IMR-90 (cell line): ENCODE measurements at regions not wholly inside any gene's neighbourhood (a gene's known extent, or its start where the extent isn't known, plus 50 kb on each side); places are given as distances from the start of the nearest gene placed in this dataset.

Experiments
- ATAC-seq: fragments of 200-7000 bp; cut with Tn5 transposase; 2 replicates; pipeline ENCODE4 v1.9.1; 2020; ENCODE audit warnings: low read depth, mild to moderate bottlenecking, moderate library complexity
- BruUV-seq: library from RNA; stranded (reverse); fragments of 400-500 nt; replicated peaks from 2 replicates; lab custom pipeline; 2021; lab: Mats Ljungman, UMichigan
- CTCF ChIA-PET: fragments of 300-600 bp; formaldehyde crosslinking; extraction: SDS; loops from one replicate; lab custom pipeline; 2021; ENCODE audit warnings: antibody characterized with exemption; lab: Yijun Ruan, JAX
- POLR2A ChIA-PET: fragments of 300-600 bp; sonication (Branson Sonifier 250); formaldehyde crosslinking; loops from one replicate; lab custom pipeline; 2022; ENCODE audit warnings: antibody characterized with exemption; ENCODE audit not compliant: unreplicated experiment; lab: Charles Lee
- DNase-seq: peaks from one replicate; pipeline ENCODE4 v3.0.0; 2013
- H2AFZ ChIP-seq: replicated peaks from 2 replicates; pipeline ENCODE3; 2013; ENCODE audit warnings: low read length, mild to moderate bottlenecking; ENCODE audit not compliant: poor library complexity
- H2AK5ac ChIP-seq: 2 replicates; pipeline ENCODE4 v1.6.1; 2013; ENCODE audit warnings: low read depth, low read length, inconsistent platforms
- H2AK9ac ChIP-seq: replicated peaks from 2 replicates; pipeline ENCODE3; 2013; ENCODE audit warnings: mild to moderate bottlenecking, low read depth, low read length, moderate library complexity; ENCODE audit not compliant: poor library complexity
- H2BK120ac ChIP-seq: 2 replicates; pipeline ENCODE4 v1.6.1; 2013; ENCODE audit warnings: low read depth, low read length, inconsistent platforms
- H2BK15ac ChIP-seq: 3 replicates; pipeline ENCODE4 v1.6.1; 2013; ENCODE audit warnings: low read depth, low read length, inconsistent platforms
- H2BK20ac ChIP-seq: 2 replicates; pipeline ENCODE4 v1.6.1; 2013; ENCODE audit warnings: low read depth, mild to moderate bottlenecking, inconsistent platforms, low read length, moderate library complexity
- H2BK5ac ChIP-seq: 2 replicates; pipeline ENCODE4 v1.6.1; 2013; ENCODE audit warnings: mild to moderate bottlenecking, low read depth, low read length, inconsistent platforms; ENCODE audit not compliant: poor library complexity, severe bottlenecking
- H3K14ac ChIP-seq: replicated peaks from 2 replicates; pipeline ENCODE4 v1.6.1; 2013; ENCODE audit warnings: low read depth, low read length, inconsistent platforms
- H3K18ac ChIP-seq: 2 replicates; pipeline ENCODE4 v1.6.1; 2013; ENCODE audit warnings: low read depth, low read length, control low read depth
- H3K23ac ChIP-seq: 2 replicates; pipeline ENCODE4 v1.6.1; 2013; ENCODE audit warnings: low read depth, low read length, inconsistent platforms
- H3K27ac ChIP-seq: 2 replicates; pipeline ENCODE4 v1.5.1; 2013; ENCODE audit warnings: mild to moderate bottlenecking, control low read depth, low read length; ENCODE audit not compliant: insufficient read depth
- H3K27me3 ChIP-seq: 2 replicates; pipeline ENCODE4 v1.6.1; 2013; ENCODE audit warnings: low read length; ENCODE audit not compliant: control insufficient read depth, insufficient read depth
- H3K36me3 ChIP-seq: 2 replicates; pipeline ENCODE4 v1.6.1; 2013; ENCODE audit warnings: low read length, mixed read lengths; ENCODE audit not compliant: control insufficient read depth, insufficient read depth
- H3K4ac ChIP-seq: 2 replicates; pipeline ENCODE4 v1.6.1; 2013; ENCODE audit warnings: low read depth, low read length, inconsistent platforms
- H3K4me1 ChIP-seq: 2 replicates; pipeline ENCODE4 v1.6.1; 2013; ENCODE audit warnings: low read length, mixed read lengths; ENCODE audit not compliant: control insufficient read depth, insufficient read depth
- H3K4me2 ChIP-seq: 2 replicates; pipeline ENCODE4 v1.6.1; 2013; ENCODE audit warnings: low read depth, mild to moderate bottlenecking, control low read depth, low read length, moderate library complexity
- H3K4me3 ChIP-seq: 2 replicates; pipeline ENCODE4 v1.5.1; 2013; ENCODE audit warnings: low read depth, mild to moderate bottlenecking, control low read depth, low read length, moderate library complexity; ENCODE audit not compliant: insufficient read depth
- H3K56ac ChIP-seq: 2 replicates; pipeline ENCODE4 v1.6.1; 2013; ENCODE audit warnings: low read length, inconsistent platforms; ENCODE audit not compliant: insufficient read depth; ENCODE audit errors: extremely low read depth
- H3K79me1 ChIP-seq, 2 experiments: 2 replicates each; pipeline ENCODE4 v1.6.1; 2013; ENCODE audit warnings: low read length in 2 of 2, inconsistent platforms in 1 of 2, low read depth in 1 of 2
- H3K9ac ChIP-seq: 2 replicates; pipeline ENCODE4 v1.6.1; 2013; ENCODE audit warnings: low read depth, low read length, control low read depth
- H3K9me1 ChIP-seq: 2 replicates; pipeline ENCODE4 v1.6.1; 2013; ENCODE audit warnings: low read length, inconsistent platforms; ENCODE audit not compliant: insufficient read depth
- H3K9me3 ChIP-seq: 2 replicates; pipeline ENCODE4 v1.6.1; 2013; ENCODE audit warnings: low read length; ENCODE audit not compliant: control insufficient read depth, insufficient read depth
- H4K20me1 ChIP-seq: 2 replicates; pipeline ENCODE4 v1.6.1; 2013; ENCODE audit warnings: low read length, inconsistent platforms; ENCODE audit not compliant: insufficient read depth
- H4K5ac ChIP-seq: 2 replicates; pipeline ENCODE4 v1.6.1; 2013; ENCODE audit warnings: mild to moderate bottlenecking, low read depth, low read length, control low read depth
- H4K8ac ChIP-seq, 2 experiments: 2 replicates each; pipeline ENCODE4 v1.6.1; 2013; ENCODE audit warnings: low read depth in 2 of 2, low read length in 2 of 2, control low read depth in 1 of 2, inconsistent platforms in 1 of 2
- H4K91ac ChIP-seq: 2 replicates; pipeline ENCODE4 v1.6.1; 2013; ENCODE audit warnings: low read depth, low read length, inconsistent platforms; ENCODE audit not compliant: insufficient read depth
- CHD1 ChIP-seq: IDR thresholded peaks from 2 replicates; pipeline ENCODE4 v1.6.1; 2012; ENCODE audit warnings: low read depth, low read length, improper control_type of control experiment
- FOS ChIP-seq: fragments of 150-350 bp; IDR thresholded peaks from 2 replicates; pipeline ENCODE4 v1.6.1; 2016; ENCODE audit warnings: low read depth, low read length
- MAFK ChIP-seq: IDR thresholded peaks from 2 replicates; pipeline ENCODE4 v1.6.1; 2012; ENCODE audit warnings: low read depth, low read length, improper control_type of control experiment
- MAZ ChIP-seq: IDR thresholded peaks from 2 replicates; pipeline ENCODE4 v1.6.1; 2012; ENCODE audit warnings: low read depth, mild to moderate bottlenecking, low read length, improper control_type of control experiment, moderate library complexity, borderline replicate concordance
- POLR2A ChIP-seq: IDR thresholded peaks from 2 replicates; pipeline ENCODE4 v1.6.1; 2012; ENCODE audit warnings: mild to moderate bottlenecking, low read depth, low read length
- dilution Hi-C: fragments of 300-500 bp; cut with HindIII; formaldehyde crosslinking; loops from one replicate; pipeline ENCODE4 v1.14.3; 2018; ENCODE audit warnings: low sequenced_read_pairs; ENCODE audit not compliant: unreplicated experiment
- in situ Hi-C: fragments of 300-500 bp; cut with MboI; formaldehyde crosslinking; loops from 3 replicates; pipeline ENCODE4 v1.14.3; 2019; ENCODE audit warnings: low sequenced_read_pairs, inconsistent platforms, mixed read lengths
- intact Hi-C: fragments of 100-400 bp; cut with micrococcal nuclease; formaldehyde crosslinking; loops from 2 replicates; pipeline ENCODE4 v1.10.0; 2022
- TF ChIP-seq, protein P1 (sequence below): fragments of 150-350 bp; IDR thresholded peaks from 2 replicates; pipeline ENCODE4 v1.6.1; 2016; ENCODE audit warnings: low read depth, mild to moderate bottlenecking, low read length, moderate library complexity, borderline replicate concordance
- TF ChIP-seq, protein P2 (sequence below): fragments of 150-350 bp; IDR thresholded peaks from 2 replicates; pipeline ENCODE4 v1.6.1; 2017; ENCODE audit warnings: mild to moderate bottlenecking, antibody characterized with exemption, low read length, low read depth

DNA sequence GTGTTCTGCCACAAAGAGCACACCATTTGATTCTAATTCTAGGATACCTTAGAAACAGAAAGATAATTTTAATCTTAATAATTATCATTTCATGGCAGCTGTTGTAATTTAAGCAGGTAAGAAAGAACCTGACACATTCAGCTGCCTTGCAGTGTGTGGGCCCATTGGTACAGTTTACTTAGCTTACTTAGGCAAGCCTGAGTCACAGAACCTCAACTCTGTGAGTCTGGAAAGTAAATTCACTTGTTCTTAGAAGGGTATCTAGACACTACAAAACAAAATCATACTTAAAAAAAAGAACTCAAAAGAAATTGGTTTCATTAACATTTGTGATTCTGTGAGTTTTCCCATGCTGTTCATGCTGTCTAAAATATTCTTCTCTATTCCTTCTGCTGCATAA, 956.3 kb upstream of the SLC39A10 start:
- Histone ChIP-seq H2AFZ (no peak overlapping the region), H3K4me1 (no peaks in the 10 kb centered on the region), H2BK120ac (no peak overlapping the region), H3K9ac (no peak overlapping the region), H3K4ac (no peak overlapping the region), H4K20me1 (no peaks in the 10 kb centered on the region), H3K9me1 (no peaks in the 10 kb centered on the region), H3K9me3 (no peaks in the 10 kb centered on the region), H3K4me2 (no peak overlapping the region), H3K27ac (no peak overlapping the region), H3K4me3 (no peak overlapping the region), H2BK20ac (no peak overlapping the region), H4K91ac (no peak overlapping the region), H2AK9ac (no peak overlapping the region), H2AK5ac (no peak overlapping the region), H3K36me3 (no peaks in the 10 kb centered on the region), H3K27me3 (no peaks in the 10 kb centered on the region), H2BK5ac (no peak overlapping the region), H3K56ac (no peak overlapping the region), H2BK15ac (no peak overlapping the region), H4K5ac (no peak overlapping the region), H4K8ac (no peak overlapping the region), H3K23ac (no peak overlapping the region), H3K18ac (no peak overlapping the region), H3K14ac (no peak overlapping the region), H3K79me1 (no peaks in the 10 kb centered on the region)
- ChIA-PET CTCF (no interaction called here), POLR2A (no interaction called here)
- no TSS peak for BruUV-seq
- dilution Hi-C loops (no loop called here), in situ Hi-C loops (no loop called here), intact Hi-C loops (no loop called here)
- DNase-seq, result no peak
- TF ChIP-seq MAFK (no peak), POLR2A (no peak), MAZ (no peak), CHD1 (no peak), FOS (no peak)
- TF ChIP-seq, protein P1, sequence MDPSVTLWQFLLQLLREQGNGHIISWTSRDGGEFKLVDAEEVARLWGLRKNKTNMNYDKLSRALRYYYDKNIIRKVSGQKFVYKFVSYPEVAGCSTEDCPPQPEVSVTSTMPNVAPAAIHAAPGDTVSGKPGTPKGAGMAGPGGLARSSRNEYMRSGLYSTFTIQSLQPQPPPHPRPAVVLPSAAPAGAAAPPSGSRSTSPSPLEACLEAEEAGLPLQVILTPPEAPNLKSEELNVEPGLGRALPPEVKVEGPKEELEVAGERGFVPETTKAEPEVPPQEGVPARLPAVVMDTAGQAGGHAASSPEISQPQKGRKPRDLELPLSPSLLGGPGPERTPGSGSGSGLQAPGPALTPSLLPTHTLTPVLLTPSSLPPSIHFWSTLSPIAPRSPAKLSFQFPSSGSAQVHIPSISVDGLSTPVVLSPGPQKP, result no peak
- TF ChIP-seq, protein P2, sequence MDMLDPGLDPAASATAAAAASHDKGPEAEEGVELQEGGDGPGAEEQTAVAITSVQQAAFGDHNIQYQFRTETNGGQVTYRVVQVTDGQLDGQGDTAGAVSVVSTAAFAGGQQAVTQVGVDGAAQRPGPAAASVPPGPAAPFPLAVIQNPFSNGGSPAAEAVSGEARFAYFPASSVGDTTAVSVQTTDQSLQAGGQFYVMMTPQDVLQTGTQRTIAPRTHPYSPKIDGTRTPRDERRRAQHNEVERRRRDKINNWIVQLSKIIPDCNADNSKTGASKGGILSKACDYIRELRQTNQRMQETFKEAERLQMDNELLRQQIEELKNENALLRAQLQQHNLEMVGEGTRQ, result no peak
- ATAC-seq, result no peak
